Adipose tissue (tissue), 3 donors: ENCODE measurements at regions not wholly inside any gene's neighbourhood (a gene's known extent, or its start where the extent isn't known, plus 50 kb on each side); places are given as distances from the start of the nearest gene placed in this dataset.

Source experiments
- H3K27ac ChIP-seq: one replicate; pipeline ENCODE4 v1.5.1; 2013; ENCODE audit warnings: low read depth, low read length
- WGBS, 3 donors: extraction: QIAGEN DNeasy Blood & Tissue Kit; methylation state at CpG; one replicate each; pipeline ENCODE4 v1.1.7; 2013; 5-methylcytosine and 5-hydroxymethylcytosine counted together
- donor health status: healthy with polysubstance abuse.
- donor health status: Bipolar disorder and iron deficiency.
- donor health status: healthy.

DNA sequence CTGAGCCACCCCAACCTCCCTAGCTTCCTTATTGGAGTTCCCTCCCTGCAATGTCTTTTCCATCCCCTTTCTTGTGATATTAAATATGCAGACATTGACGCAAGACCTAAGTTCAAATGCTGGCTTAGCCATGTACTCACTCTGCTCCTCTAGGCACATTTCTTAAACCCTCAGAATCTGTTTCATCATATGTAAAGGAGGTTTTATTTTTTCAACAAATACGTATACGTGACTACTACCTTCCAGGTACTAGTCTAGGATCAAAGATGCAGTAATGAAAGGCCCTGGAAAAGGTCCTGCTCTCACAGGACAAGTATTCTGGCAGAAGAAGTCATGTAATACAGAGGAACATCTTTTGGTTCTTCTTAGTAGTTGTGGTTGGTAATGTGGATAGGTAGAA lies 98.6 kb downstream of the SIPA1L2 start:
- 92 to 97% (median 96%) methylated on average over 3 of the region's 3 CpGs for WGBS, 3 donors
- no peak overlapping the region for H3K27ac ChIP-seq

- H3K27ac ChIP-seq: no peak overlapping the region
- WGBS, 3 donors: 77 to 91% (median 79%) methylated on average over 2 of the region's 2 CpGs
Observed at GRCh38 chr1:232529747-232530146, 100.2 kb downstream of the SIPA1L2 start.

DNA sequence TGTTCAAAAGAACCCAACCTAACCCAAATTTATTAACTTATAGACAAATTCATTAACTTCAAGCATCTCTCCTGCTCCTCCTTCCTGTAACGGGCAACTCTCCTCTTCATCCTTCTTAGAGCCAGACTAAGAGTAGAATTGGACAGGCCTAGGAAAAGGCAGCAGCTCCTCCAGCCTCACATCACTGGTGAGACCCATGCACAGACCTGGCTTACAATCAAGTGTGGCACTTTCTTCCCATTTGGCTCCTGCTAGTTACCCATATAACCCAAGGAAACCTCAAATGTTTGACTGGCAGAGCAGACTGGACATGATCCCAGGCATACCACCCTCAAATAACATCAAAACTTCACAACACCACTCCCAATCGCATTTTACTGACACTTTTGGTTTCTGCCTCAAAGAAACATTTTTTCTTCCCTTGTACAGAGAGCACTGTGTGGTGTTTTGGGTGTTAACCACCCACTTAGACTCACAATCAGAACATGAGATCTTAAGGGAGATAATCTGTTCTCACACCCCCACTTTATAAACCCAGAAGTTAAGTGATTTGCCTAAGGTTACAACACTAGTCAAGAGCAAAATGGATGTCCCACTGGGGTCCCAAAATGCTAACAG lies 101.4 kb downstream of the SIPA1L2 start:
- WGBS, 3 donors: 75 to 90% (median 87%) methylated on average over 2 of the region's 2 CpGs
- H3K27ac ChIP-seq: no peak overlapping the region

DNA sequence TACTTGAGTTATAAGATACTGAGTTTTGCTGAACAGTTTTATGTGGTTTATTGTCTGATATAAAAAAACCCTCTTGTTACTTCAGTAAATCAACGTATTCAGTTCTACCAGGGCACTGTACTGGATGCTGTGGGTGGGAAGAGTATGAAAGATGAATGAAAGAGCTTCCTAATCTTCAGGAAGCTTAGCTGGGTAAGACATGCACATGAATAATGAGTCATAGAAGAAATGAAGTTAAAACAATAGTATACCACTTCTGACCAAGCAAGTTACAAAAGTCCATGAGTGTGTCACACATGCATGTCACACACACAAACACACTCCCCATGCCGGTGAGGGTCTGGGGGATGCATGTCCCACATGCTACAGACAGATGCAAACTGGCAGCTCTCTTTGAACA lies 105.9 kb downstream of the SIPA1L2 start:
- H3K27ac ChIP-seq: no peak overlapping the region
- 76 to 90% (median 79%) methylated on average over 2 of the region's 2 CpGs for WGBS, 3 donors

DNA sequence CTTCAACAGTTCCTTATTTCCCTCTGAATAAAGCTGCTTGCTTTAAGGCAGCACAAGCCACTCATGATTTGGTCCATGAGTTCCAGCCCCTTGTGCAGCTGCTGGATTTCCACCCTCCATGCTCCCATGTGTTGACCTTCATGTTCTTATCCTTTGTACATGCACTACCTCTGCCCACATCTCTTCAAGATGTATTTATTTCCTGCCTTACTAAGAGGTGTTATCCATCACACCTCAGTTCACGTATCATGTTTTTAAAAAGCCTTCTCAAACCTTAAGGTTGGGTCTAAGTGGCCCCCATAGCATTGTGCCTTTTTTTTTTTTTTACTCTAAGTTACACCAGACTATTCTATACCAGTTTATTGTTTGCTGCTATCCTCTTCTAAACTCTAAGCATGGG lies 107.7 kb downstream of the SIPA1L2 start:
- 90 to 100% (median 94%) methylated on average over 1 of the region's 1 CpG for WGBS, 3 donors
- no peak overlapping the region for H3K27ac ChIP-seq

DNA sequence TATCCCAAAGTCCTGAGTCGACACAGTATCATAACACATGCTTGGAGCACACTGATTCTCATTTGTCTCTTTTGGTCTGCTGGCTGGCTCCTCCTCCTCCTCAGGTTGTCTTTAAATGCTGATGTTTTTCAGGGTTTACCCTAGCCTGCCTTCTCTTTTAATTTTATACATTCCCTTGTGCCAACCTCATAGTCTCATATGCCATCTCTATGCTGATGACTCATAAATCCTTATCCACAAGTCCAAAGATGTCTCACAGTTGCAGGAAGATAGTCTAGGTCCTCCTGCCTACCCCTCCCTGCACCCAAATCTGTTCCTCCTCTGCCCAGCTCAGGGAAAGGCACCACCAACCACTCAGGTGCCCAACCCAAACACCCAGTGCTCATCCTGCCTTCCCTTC lies 108.3 kb downstream of the SIPA1L2 start:
- no peak overlapping the region for H3K27ac ChIP-seq
- 83 to 100% (median 90%) methylated on average over 1 of the region's 1 CpG for WGBS, 3 donors

- WGBS, 3 donors: 92 to 96% (median 95%) methylated on average over 11 of the region's 11 CpGs
- no peak overlapping the region for H3K27ac ChIP-seq
Observed at GRCh38 chr1:232519186-232519585, 110.7 kb downstream of the SIPA1L2 start.

GRCh38 chr1:232518349-232518748 lies 111.6 kb downstream of the SIPA1L2 start:
- 82 to 86% (median 85%) methylated on average over 5 of the region's 5 CpGs for WGBS, 3 donors
- H3K27ac ChIP-seq: no peak overlapping the region

DNA sequence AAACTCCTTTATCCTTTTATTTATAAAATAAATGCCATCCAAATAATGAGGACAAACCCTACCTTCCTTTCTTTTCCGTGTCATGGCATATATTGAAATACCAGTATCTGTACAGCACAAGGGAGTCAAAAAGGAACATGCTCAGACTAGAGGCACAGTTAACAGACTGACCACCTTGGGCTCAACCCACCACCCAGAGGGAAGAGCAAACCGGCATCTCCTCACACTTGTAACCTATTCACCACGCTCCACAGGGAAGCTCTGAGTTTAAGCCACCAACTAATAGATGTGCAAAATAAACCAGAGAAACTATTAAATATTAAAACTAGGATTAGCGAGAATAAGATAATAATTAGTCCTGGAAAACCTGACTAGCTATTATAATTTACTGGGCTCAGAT lies 112.7 kb downstream of the SIPA1L2 start:
- no peak overlapping the region for H3K27ac ChIP-seq
- WGBS, 3 donors: 93 to 97% (median 95%) methylated on average over 4 of the region's 4 CpGs

GRCh38 chr1:232515706-232516105 lies 114.2 kb downstream of the SIPA1L2 start:
- no peak overlapping the region for H3K27ac ChIP-seq
- WGBS, 3 donors: 84 to 100% (median 93%) methylated on average over 1 of the region's 1 CpG

DNA sequence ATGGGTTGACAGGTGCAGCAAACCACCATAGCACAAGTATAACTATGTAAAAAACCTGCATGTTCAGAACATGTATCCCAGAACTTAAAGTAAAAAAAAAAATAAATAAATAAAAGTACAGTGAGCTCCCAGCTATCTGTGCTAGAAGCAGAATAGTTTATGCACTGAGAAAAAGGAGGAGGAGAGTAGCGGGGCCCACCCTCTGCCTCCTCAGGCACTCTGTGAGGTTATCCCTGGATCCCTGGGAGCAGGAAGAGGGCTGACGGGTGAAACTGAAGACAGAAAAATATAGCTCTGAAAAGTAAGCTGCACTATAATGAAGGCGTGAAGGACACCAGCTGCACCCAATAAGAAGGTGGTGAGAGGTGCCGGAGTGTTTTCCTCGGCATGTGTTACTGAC lies 117.2 kb downstream of the SIPA1L2 start:
- WGBS, 3 donors: 88 to 97% (median 95%) methylated on average over 5 of the region's 5 CpGs
- no peak overlapping the region for H3K27ac ChIP-seq

DNA sequence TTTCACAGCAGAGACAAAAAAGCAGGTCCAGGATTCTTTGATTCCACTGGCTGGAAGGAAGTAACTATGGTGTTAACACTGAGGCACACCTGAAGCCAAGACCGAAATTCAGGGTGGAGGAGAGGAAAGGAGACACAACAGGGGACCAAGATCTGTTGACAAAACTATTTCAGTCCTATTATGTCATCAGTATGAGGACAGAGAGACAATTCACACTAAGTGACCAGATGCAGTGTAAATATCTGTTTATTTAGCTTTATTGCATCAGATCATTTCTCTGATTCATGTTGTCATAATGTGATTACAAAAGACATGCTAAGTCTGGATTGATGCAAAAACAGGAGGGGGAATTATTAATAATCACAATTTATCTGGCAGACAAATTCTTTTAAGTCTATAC lies 118.8 kb downstream of the SIPA1L2 start:
- 90 to 92% (median 92%) methylated on average over 1 of the region's 1 CpG for WGBS, 3 donors

GRCh38 chr1:232510367-232511110 lies 119.4 kb downstream of the SIPA1L2 start:
- 82 to 90% (median 84%) methylated on average over 6 of the region's 6 CpGs for WGBS, 3 donors
- H3K27ac ChIP-seq: no peak overlapping the region

More for the DNA sequence above, 118.8 kb downstream of the SIPA1L2 start:
- no peak overlapping the region for H3K27ac ChIP-seq

GRCh38 chr1:232509570-232509969 lies 120.4 kb downstream of the SIPA1L2 start:
- no peak overlapping the region for H3K27ac ChIP-seq
- WGBS, 3 donors: 57 to 77% (median 67%) methylated on average over 7 of the region's 7 CpGs

DNA sequence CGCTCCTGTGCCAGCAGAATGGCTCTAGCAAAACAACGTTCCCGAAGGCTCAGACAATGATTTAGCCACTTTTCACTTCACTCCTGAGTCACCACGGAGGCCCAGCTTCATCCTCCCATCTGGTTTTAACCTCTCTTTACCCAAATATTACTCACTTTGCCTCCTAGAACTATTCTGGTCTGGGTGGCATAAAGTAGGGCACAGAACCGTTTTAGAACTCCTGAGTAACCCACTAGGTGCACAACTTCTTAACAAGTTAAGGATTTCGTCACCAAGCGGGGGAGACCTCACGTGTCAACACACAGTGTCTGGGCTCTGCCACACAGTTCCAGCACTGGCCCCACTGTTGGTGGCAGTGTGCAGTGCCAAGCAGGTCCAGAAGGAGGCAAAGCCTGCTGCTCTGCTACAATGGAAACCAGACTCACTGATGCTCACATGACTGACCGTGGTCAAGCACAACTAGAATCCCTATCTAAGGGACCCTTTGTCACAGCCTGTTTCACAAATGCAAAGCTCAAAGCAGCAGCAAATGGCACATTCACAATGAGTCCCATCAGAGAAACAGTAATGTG lies 121.7 kb downstream of the SIPA1L2 start:
- 77 to 88% (median 77%) methylated on average over 9 of the region's 9 CpGs for WGBS, 3 donors

DNA sequence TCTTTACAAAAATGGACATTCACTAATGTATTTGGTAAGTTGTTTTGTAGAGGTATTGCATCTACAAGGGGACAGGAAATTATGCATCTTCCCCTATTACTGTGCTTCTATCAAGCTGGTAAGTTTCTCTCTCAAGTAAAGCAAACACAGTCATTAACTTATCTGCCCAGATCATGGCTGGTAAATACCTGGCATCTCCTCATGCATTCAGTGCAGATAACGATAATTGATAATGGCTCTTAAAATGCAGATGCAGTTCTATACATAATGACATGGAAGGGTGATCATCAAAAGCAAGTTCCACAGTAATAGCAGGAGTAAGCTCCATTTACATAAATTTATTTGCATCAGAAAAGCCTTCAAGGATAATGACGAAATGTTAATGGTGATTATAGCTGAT lies 122.4 kb downstream of the SIPA1L2 start:
- H3K27ac ChIP-seq: no peak overlapping the region
- 73 to 97% (median 96%) methylated on average over 2 of the region's 2 CpGs for WGBS, 3 donors

More for the DNA sequence above, 121.7 kb downstream of the SIPA1L2 start:
- no peak overlapping the region for H3K27ac ChIP-seq

DNA sequence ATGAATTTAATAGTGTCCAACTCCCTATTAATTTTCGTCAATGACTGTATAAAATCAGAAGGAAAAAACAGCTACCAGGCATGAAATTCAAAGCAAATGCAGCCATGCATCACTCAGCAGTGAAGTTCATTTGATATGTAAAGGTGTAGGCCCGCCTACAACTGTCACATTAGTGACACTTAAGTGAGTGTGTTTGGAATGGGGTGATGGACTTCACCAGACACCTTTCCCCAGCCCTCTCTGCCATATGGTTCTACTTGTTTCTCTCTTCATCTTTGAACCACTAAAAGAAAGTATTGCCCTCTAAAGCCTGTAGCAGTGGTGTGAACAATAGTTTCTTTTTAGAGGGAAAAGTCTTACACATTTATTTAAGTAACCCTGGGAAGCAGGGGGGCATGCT lies 124.0 kb downstream of the SIPA1L2 start:
- no peak overlapping the region for H3K27ac ChIP-seq
- WGBS, 3 donors: 85 to 96% (median 92%) methylated on average over 2 of the region's 2 CpGs

DNA sequence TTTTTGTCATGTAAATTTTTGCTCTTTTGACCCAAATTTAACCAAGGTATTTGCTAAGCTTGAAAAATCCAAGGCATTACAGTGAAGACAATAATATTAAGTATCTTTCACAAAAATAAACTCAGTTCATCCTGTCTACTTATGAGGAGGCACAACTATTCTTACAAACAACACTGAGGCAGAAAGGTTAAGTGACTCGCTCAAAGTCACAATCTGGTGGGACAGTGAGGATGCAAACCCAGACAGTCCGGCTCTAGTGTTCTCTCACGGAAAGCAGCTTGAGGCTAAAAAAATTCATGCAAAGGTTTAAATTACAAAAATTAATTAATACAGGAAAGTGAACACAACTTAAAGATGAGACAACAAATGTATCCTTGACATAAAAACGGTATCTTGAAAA lies 125.3 kb downstream of the SIPA1L2 start:
- no peak overlapping the region for H3K27ac ChIP-seq
- 95 to 96% (median 96%) methylated on average over 4 of the region's 4 CpGs for WGBS, 3 donors

- 77 to 94% (median 81%) methylated on average over 1 of the region's 1 CpG for WGBS, 3 donors
- no peak overlapping the region for H3K27ac ChIP-seq
Observed at GRCh38 chr1:232503497-232503896, 126.4 kb downstream of the SIPA1L2 start.

- WGBS, 3 donors: 67 to 78% (median 68%) methylated on average over 4 of the region's 4 CpGs
- H3K27ac ChIP-seq: no peak overlapping the region
Observed at GRCh38 chr1:232501854-232502253, 128.1 kb downstream of the SIPA1L2 start.
